ENCODE measurements at regions not wholly inside any gene's neighbourhood (a gene's known extent, or its start where the extent isn't known, plus 50 kb on each side); places are given as distances from the start of the nearest gene placed in this dataset.

DNA sequence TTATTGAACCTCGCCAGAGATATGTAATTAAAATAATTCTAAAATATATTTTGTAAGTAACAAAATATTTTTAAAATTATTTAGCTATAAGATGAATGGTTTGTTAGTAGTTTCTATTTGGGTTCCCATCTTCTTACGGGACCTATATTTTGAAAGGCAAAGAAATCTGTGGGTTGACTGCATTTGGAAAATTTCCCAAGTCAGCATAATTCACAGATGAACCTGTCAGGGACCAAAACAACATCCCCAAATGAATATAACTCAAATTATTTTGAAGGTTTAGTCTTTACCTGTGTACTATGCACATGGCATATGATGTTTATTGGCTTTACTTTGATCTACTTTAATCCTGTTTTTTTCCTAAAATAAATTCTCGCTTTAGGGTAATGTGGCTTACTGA is 607.4 kb upstream of the JAG1 start:
- TF ChIP-seq CTCF (IDR thresholded peaks at IDR 0.05) (no peak), POLR2A (IDR thresholded peaks at IDR 0.05) (no peak)

Data from uterus (tissue), 2 donors.